IMR-90 (cell line): ENCODE measurements at regions not wholly inside any gene's neighbourhood (a gene's known extent, or its start where the extent isn't known, plus 50 kb on each side); places are given as distances from the start of the nearest gene placed in this dataset.

Source experiments
- ATAC-seq: fragments of 200-7000 bp; cut with Tn5 transposase; 2 replicates; pipeline ENCODE4 v1.9.1; 2020; ENCODE audit warnings: low read depth, mild to moderate bottlenecking, moderate library complexity
- BruUV-seq: library from RNA; stranded (reverse); fragments of 400-500 nt; replicated peaks from 2 replicates; lab custom pipeline; 2021; lab: Mats Ljungman, UMichigan
- CTCF ChIA-PET: fragments of 300-600 bp; formaldehyde crosslinking; extraction: SDS; loops from one replicate; lab custom pipeline; 2021; ENCODE audit warnings: antibody characterized with exemption; lab: Yijun Ruan, JAX
- POLR2A ChIA-PET: fragments of 300-600 bp; sonication (Branson Sonifier 250); formaldehyde crosslinking; loops from one replicate; lab custom pipeline; 2022; ENCODE audit warnings: antibody characterized with exemption; ENCODE audit not compliant: unreplicated experiment; lab: Charles Lee
- DNase-seq: peaks from one replicate; pipeline ENCODE4 v3.0.0; 2013
- H2AFZ ChIP-seq: replicated peaks from 2 replicates; pipeline ENCODE3; 2013; ENCODE audit warnings: low read length, mild to moderate bottlenecking; ENCODE audit not compliant: poor library complexity
- H2AK5ac ChIP-seq: 2 replicates; pipeline ENCODE4 v1.6.1; 2013; ENCODE audit warnings: low read depth, low read length, inconsistent platforms
- H2AK9ac ChIP-seq: replicated peaks from 2 replicates; pipeline ENCODE3; 2013; ENCODE audit warnings: mild to moderate bottlenecking, low read depth, low read length, moderate library complexity; ENCODE audit not compliant: poor library complexity
- H2BK120ac ChIP-seq: 2 replicates; pipeline ENCODE4 v1.6.1; 2013; ENCODE audit warnings: low read depth, low read length, inconsistent platforms
- H2BK15ac ChIP-seq: 3 replicates; pipeline ENCODE4 v1.6.1; 2013; ENCODE audit warnings: low read depth, low read length, inconsistent platforms
- H2BK20ac ChIP-seq: 2 replicates; pipeline ENCODE4 v1.6.1; 2013; ENCODE audit warnings: low read depth, mild to moderate bottlenecking, inconsistent platforms, low read length, moderate library complexity
- H2BK5ac ChIP-seq: 2 replicates; pipeline ENCODE4 v1.6.1; 2013; ENCODE audit warnings: mild to moderate bottlenecking, low read depth, low read length, inconsistent platforms; ENCODE audit not compliant: poor library complexity, severe bottlenecking
- H3K14ac ChIP-seq: replicated peaks from 2 replicates; pipeline ENCODE4 v1.6.1; 2013; ENCODE audit warnings: low read depth, low read length, inconsistent platforms
- H3K18ac ChIP-seq: 2 replicates; pipeline ENCODE4 v1.6.1; 2013; ENCODE audit warnings: low read depth, low read length, control low read depth
- H3K23ac ChIP-seq: 2 replicates; pipeline ENCODE4 v1.6.1; 2013; ENCODE audit warnings: low read depth, low read length, inconsistent platforms
- H3K27ac ChIP-seq: 2 replicates; pipeline ENCODE4 v1.5.1; 2013; ENCODE audit warnings: mild to moderate bottlenecking, control low read depth, low read length; ENCODE audit not compliant: insufficient read depth
- H3K27me3 ChIP-seq: 2 replicates; pipeline ENCODE4 v1.6.1; 2013; ENCODE audit warnings: low read length; ENCODE audit not compliant: control insufficient read depth, insufficient read depth
- H3K36me3 ChIP-seq: 2 replicates; pipeline ENCODE4 v1.6.1; 2013; ENCODE audit warnings: low read length, mixed read lengths; ENCODE audit not compliant: control insufficient read depth, insufficient read depth
- H3K4ac ChIP-seq: 2 replicates; pipeline ENCODE4 v1.6.1; 2013; ENCODE audit warnings: low read depth, low read length, inconsistent platforms
- H3K4me1 ChIP-seq: 2 replicates; pipeline ENCODE4 v1.6.1; 2013; ENCODE audit warnings: low read length, mixed read lengths; ENCODE audit not compliant: control insufficient read depth, insufficient read depth
- H3K4me2 ChIP-seq: 2 replicates; pipeline ENCODE4 v1.6.1; 2013; ENCODE audit warnings: low read depth, mild to moderate bottlenecking, control low read depth, low read length, moderate library complexity
- H3K4me3 ChIP-seq: 2 replicates; pipeline ENCODE4 v1.5.1; 2013; ENCODE audit warnings: low read depth, mild to moderate bottlenecking, control low read depth, low read length, moderate library complexity; ENCODE audit not compliant: insufficient read depth
- H3K56ac ChIP-seq: 2 replicates; pipeline ENCODE4 v1.6.1; 2013; ENCODE audit warnings: low read length, inconsistent platforms; ENCODE audit not compliant: insufficient read depth; ENCODE audit errors: extremely low read depth
- H3K79me1 ChIP-seq, 2 experiments: 2 replicates each; pipeline ENCODE4 v1.6.1; 2013; ENCODE audit warnings: low read length in 2 of 2, inconsistent platforms in 1 of 2, low read depth in 1 of 2
- H3K9ac ChIP-seq: 2 replicates; pipeline ENCODE4 v1.6.1; 2013; ENCODE audit warnings: low read depth, low read length, control low read depth
- H3K9me1 ChIP-seq: 2 replicates; pipeline ENCODE4 v1.6.1; 2013; ENCODE audit warnings: low read length, inconsistent platforms; ENCODE audit not compliant: insufficient read depth
- H3K9me3 ChIP-seq: 2 replicates; pipeline ENCODE4 v1.6.1; 2013; ENCODE audit warnings: low read length; ENCODE audit not compliant: control insufficient read depth, insufficient read depth
- H4K20me1 ChIP-seq: 2 replicates; pipeline ENCODE4 v1.6.1; 2013; ENCODE audit warnings: low read length, inconsistent platforms; ENCODE audit not compliant: insufficient read depth
- H4K5ac ChIP-seq: 2 replicates; pipeline ENCODE4 v1.6.1; 2013; ENCODE audit warnings: mild to moderate bottlenecking, low read depth, low read length, control low read depth
- H4K8ac ChIP-seq, 2 experiments: 2 replicates each; pipeline ENCODE4 v1.6.1; 2013; ENCODE audit warnings: low read depth in 2 of 2, low read length in 2 of 2, control low read depth in 1 of 2, inconsistent platforms in 1 of 2
- H4K91ac ChIP-seq: 2 replicates; pipeline ENCODE4 v1.6.1; 2013; ENCODE audit warnings: low read depth, low read length, inconsistent platforms; ENCODE audit not compliant: insufficient read depth
- BHLHE40 ChIP-seq: fragments of 150-350 bp; IDR thresholded peaks from 2 replicates; pipeline ENCODE4 v1.6.1; 2016; ENCODE audit warnings: mild to moderate bottlenecking, low read depth, low read length
- CTCF ChIP-seq: conservative IDR thresholded peaks from 2 replicates; pipeline ENCODE4 v1.5.1; 2012; ENCODE audit warnings: mild to moderate bottlenecking, low read depth, low read length, improper control_type of control experiment
- MAFK ChIP-seq: IDR thresholded peaks from 2 replicates; pipeline ENCODE4 v1.6.1; 2012; ENCODE audit warnings: low read depth, low read length, improper control_type of control experiment
- MAZ ChIP-seq: IDR thresholded peaks from 2 replicates; pipeline ENCODE4 v1.6.1; 2012; ENCODE audit warnings: low read depth, mild to moderate bottlenecking, low read length, improper control_type of control experiment, moderate library complexity, borderline replicate concordance
- RCOR1 ChIP-seq: IDR thresholded peaks from 2 replicates; pipeline ENCODE4 v1.6.1; 2012; ENCODE audit warnings: mild to moderate bottlenecking, low read length, improper control_type of control experiment; ENCODE audit not compliant: insufficient replicate concordance
- SMC3 ChIP-seq: fragments of 150-350 bp; IDR thresholded peaks from 2 replicates; pipeline ENCODE4 v1.6.1; 2016; ENCODE audit warnings: low read depth, mild to moderate bottlenecking, antibody characterized with exemption, low read length, moderate library complexity
- WGBS, 2 experiments: methylation state at CpG; one replicate each; pipeline versions ENCODE4 v1.1.5 to v1.1.7; 2013; ENCODE audit warnings: missing lambda C conversion rate in 2 of 2; ENCODE audit not compliant: insufficient read length in 1 of 2; ENCODE audit errors: extremely low coverage in 2 of 2; 5-methylcytosine and 5-hydroxymethylcytosine counted together
- dilution Hi-C: fragments of 300-500 bp; cut with HindIII; formaldehyde crosslinking; loops from one replicate; pipeline ENCODE4 v1.14.3; 2018; ENCODE audit warnings: low sequenced_read_pairs; ENCODE audit not compliant: unreplicated experiment
- in situ Hi-C: fragments of 300-500 bp; cut with MboI; formaldehyde crosslinking; loops from 3 replicates; pipeline ENCODE4 v1.14.3; 2019; ENCODE audit warnings: low sequenced_read_pairs, inconsistent platforms, mixed read lengths
- intact Hi-C: fragments of 100-400 bp; cut with micrococcal nuclease; formaldehyde crosslinking; loops from 2 replicates; pipeline ENCODE4 v1.10.0; 2022

- H3K4me1 ChIP-seq, result no peaks in the 10 kb centered on the region
- TF ChIP-seq RCOR1, result no peak
- TF ChIP-seq MAFK, result no peak
- no peak for TF ChIP-seq CTCF
- TF ChIP-seq BHLHE40, result no peak
- no peak for TF ChIP-seq MAZ
- no peak for TF ChIP-seq SMC3
- H2BK120ac ChIP-seq, result no peak overlapping the region
- dilution Hi-C loops, result no loop called here
- intact Hi-C loops, result no loop called here
- H2AK5ac ChIP-seq, result no peak overlapping the region
- in situ Hi-C loops, result no loop called here
- no peak overlapping the region for H3K56ac ChIP-seq
- no peak overlapping the region for H4K8ac ChIP-seq
- H4K5ac ChIP-seq, result no peak overlapping the region
- no peak overlapping the region for H3K4me2 ChIP-seq
- no CpG with 5 or more reads among the region's 3 CpGs for WGBS, 2 experiments
- H3K36me3 ChIP-seq, result no peaks in the 10 kb centered on the region
- no peaks in the 10 kb centered on the region for H3K79me1 ChIP-seq
- no peak overlapping the region for H3K9ac ChIP-seq
- no peak overlapping the region for H3K23ac ChIP-seq
- no peak overlapping the region for H3K14ac ChIP-seq
- no peaks in the 10 kb centered on the region for H3K9me1 ChIP-seq
- H3K27ac ChIP-seq, result no peak overlapping the region
- POLR2A ChIA-PET, result no interaction called here
- H2BK15ac ChIP-seq, result no peak overlapping the region
- CTCF ChIA-PET, result no interaction called here
- H2AFZ ChIP-seq, result no peak overlapping the region
- DNase-seq, result no peak
- H3K4ac ChIP-seq, result no peak overlapping the region
- no peak overlapping the region for H2BK20ac ChIP-seq
- no peak overlapping the region for H2BK5ac ChIP-seq
- no peaks in the 10 kb centered on the region for H4K20me1 ChIP-seq
- BruUV-seq, result no TSS peak
- no peak overlapping the region for H3K4me3 ChIP-seq
- no peak for ATAC-seq
- no peak overlapping the region for H3K18ac ChIP-seq
- no peak overlapping the region for H2AK9ac ChIP-seq
- no peak overlapping the region for H4K91ac ChIP-seq
- no peaks in the 10 kb centered on the region for H3K27me3 ChIP-seq
- H3K9me3 ChIP-seq, result peaks cover 11% of the 10 kb centered on the region
Measured at GRCh38 chr14:105871590-105871989, 345.2 kb downstream of the TMEM121 start.
